ENCODE measurements at regions not wholly inside any gene's neighbourhood (a gene's known extent, or its start where the extent isn't known, plus 50 kb on each side); places are given as distances from the start of the nearest gene placed in this dataset.

- no peak for TF ChIP-seq EZH2 (IDR thresholded peaks at IDR 0.05; ENCODE audit: borderline replicate concordance, low read depth, low read length, severe bottlenecking)
- TF ChIP-seq CTCF (IDR thresholded peaks at IDR 0.05; ENCODE audit: borderline replicate concordance, extremely low read depth, low read length, poor library complexity, severe bottlenecking): no peak
Measured at GRCh38 chr7:34222722-34223121, 317.4 kb downstream of the BMPER start.

All from DND-41 (cell line).